ENCODE measurements at regions not wholly inside any gene's neighbourhood (a gene's known extent, or its start where the extent isn't known, plus 50 kb on each side); places are given as distances from the start of the nearest gene placed in this dataset.
"Not testable (repeated sequence)": the region's sequence is repeated elsewhere in the genome, so short reads cannot be mapped to it uniquely, and the experiment has no call there.

GRCh38 chr2:22957446-22957845, 427.5 kb upstream of the KLHL29 start:
- no peak for DNase-seq

GRCh38 chr2:22958308-22958707, 426.7 kb upstream of the KLHL29 start:
- DNase-seq: no peak

GRCh38 chr2:22967756-22968155, 417.2 kb upstream of the KLHL29 start:
- no peak for DNase-seq

- no peak for DNase-seq
These were observed 414.5 kb upstream of the KLHL29 start for GRCh38 chr2:22970284-22970975.

GRCh38 chr2:22970991-22971390, 414.0 kb upstream of the KLHL29 start:
- DNase-seq: no peak

GRCh38 chr2:22981785-22982184, 403.2 kb upstream of the KLHL29 start:
- no peak for DNase-seq

GRCh38 chr2:22984152-22984551, 400.8 kb upstream of the KLHL29 start:
- not testable (repeated sequence) for DNase-seq

GRCh38 chr2:22990246-22990645, 394.7 kb upstream of the KLHL29 start:
- DNase-seq: no peak

GRCh38 chr2:22991844-22992243, 393.1 kb upstream of the KLHL29 start:
- DNase-seq: no peak

- DNase-seq: no peak
These were observed 392.5 kb upstream of the KLHL29 start for GRCh38 chr2:22992441-22992840.

- no peak for DNase-seq
These were observed 391.7 kb upstream of the KLHL29 start for GRCh38 chr2:22993250-22993649.

- DNase-seq: no peak
These were observed 389.4 kb upstream of the KLHL29 start for GRCh38 chr2:22995576-22995975.

- no peak for DNase-seq
These were observed 388.1 kb upstream of the KLHL29 start for GRCh38 chr2:22996911-22997310.

GRCh38 chr2:22998359-22998758, 386.6 kb upstream of the KLHL29 start:
- DNase-seq: no peak

- peak in 1 of 2 experiments; percentile 3 for DNase-seq
These were observed 385.0 kb upstream of the KLHL29 start for GRCh38 chr2:22999951-23000350.

GRCh38 chr2:23002234-23002633, 382.7 kb upstream of the KLHL29 start:
- DNase-seq: no peak

- no peak for DNase-seq
These were observed 379.5 kb upstream of the KLHL29 start for GRCh38 chr2:23005469-23005868.

GRCh38 chr2:23007631-23008235, 377.2 kb upstream of the KLHL29 start:
- no peak for DNase-seq

- no peak for DNase-seq
These were observed 376.5 kb upstream of the KLHL29 start for GRCh38 chr2:23008440-23008839.

- no peak for DNase-seq
These were observed 376.0 kb upstream of the KLHL29 start for GRCh38 chr2:23008951-23009350.

- DNase-seq: no peak
These were observed 375.3 kb upstream of the KLHL29 start for GRCh38 chr2:23009545-23010149.

- DNase-seq: no peak
These were observed 372.5 kb upstream of the KLHL29 start for GRCh38 chr2:23012499-23012898.

- DNase-seq: no peak
These were observed 369.3 kb upstream of the KLHL29 start for GRCh38 chr2:23015651-23016200.

GRCh38 chr2:23019476-23019875, 365.5 kb upstream of the KLHL29 start:
- no peak for DNase-seq

Data from SW 1271 (cell line).